OCI-LY7 (cell line): ENCODE measurements at regions not wholly inside any gene's neighbourhood (a gene's known extent, or its start where the extent isn't known, plus 50 kb on each side); places are given as distances from the start of the nearest gene placed in this dataset.

Experiments used
- CTCF ChIP-seq: fragments of 200-600 bp; sonication (generic); conservative IDR thresholded peaks from 2 replicates; pipeline ENCODE4 v1.5.1; 2014; ENCODE audit warnings: mild to moderate bottlenecking, antibody characterized with exemption, low read length, moderate library complexity, mixed read lengths
- EZH2phosphoT487 ChIP-seq: fragments of 200-600 bp; sonication (generic); IDR thresholded peaks from 2 replicates; pipeline ENCODE4 v1.6.1; 2018; ENCODE audit warnings: low read depth, borderline replicate concordance, mild to moderate bottlenecking, mixed run types, antibody characterized with exemption, low read length, moderate library complexity, mixed read lengths

GRCh38 chr14:87529081-87529480 lies 463.9 kb downstream of the GALC start:
- TF ChIP-seq CTCF (no peak), EZH2phosphoT487 (no peak)
